ENCODE measurements at regions not wholly inside any gene's neighbourhood (a gene's known extent, or its start where the extent isn't known, plus 50 kb on each side); places are given as distances from the start of the nearest gene placed in this dataset.

DNA sequence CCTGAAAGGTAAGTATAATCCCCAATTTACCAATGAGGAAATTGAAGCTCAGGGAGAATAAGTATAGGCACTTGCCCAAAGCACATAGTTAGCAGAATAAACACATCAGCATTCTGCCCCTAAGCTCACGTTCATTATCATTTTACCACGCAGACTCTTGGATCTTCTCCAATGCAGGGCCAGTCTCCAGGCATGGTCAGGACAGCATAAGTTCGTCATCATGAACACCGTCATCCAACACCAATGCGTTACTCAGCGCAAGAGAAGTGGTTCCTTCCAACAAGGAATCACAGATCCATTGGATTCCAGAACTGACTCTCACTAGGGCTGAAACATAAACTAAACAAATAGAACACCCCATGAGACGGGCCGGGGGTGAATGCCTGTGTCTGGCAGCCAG is 86.5 kb upstream of the GPM6B start:
- POLR2A ChIA-PET, result no interaction called here
- Histone ChIP-seq H3K9me3 (ENCODE audit: low read length) (no peaks in the 10 kb centered on the region), H3K4me3 (ENCODE audit: low read depth, low read length, poor library complexity, severe bottlenecking) (no peak overlapping the region), H2AFZ (ENCODE audit: low read length) (no peak overlapping the region), H3K27ac (ENCODE audit: low read depth, low read length, poor library complexity, severe bottlenecking) (no peak overlapping the region), H3K4me1 (ENCODE audit: insufficient read depth, low read length, poor library complexity, severe bottlenecking) (no peaks in the 10 kb centered on the region), H3K79me2 (ENCODE audit: insufficient read depth, low read depth, low read length) (no peaks in the 10 kb centered on the region), H3K9me2 (ENCODE audit: insufficient read depth, low read length) (no peaks in the 10 kb centered on the region), H3K36me3 (ENCODE audit: insufficient read depth, low read length) (no peaks in the 10 kb centered on the region), H3K4me2 (ENCODE audit: low read length) (no peak overlapping the region), H4K20me1 (ENCODE audit: insufficient read depth, low read length) (no peaks in the 10 kb centered on the region)
- no TSS peak for BruUV-seq (replicated peaks)
- no peak for TF ChIP-seq EZH2phosphoT487 (IDR thresholded peaks at IDR 0.05; ENCODE audit: borderline replicate concordance, low read depth, low read length)
- TF ChIP-seq, protein P1, sequence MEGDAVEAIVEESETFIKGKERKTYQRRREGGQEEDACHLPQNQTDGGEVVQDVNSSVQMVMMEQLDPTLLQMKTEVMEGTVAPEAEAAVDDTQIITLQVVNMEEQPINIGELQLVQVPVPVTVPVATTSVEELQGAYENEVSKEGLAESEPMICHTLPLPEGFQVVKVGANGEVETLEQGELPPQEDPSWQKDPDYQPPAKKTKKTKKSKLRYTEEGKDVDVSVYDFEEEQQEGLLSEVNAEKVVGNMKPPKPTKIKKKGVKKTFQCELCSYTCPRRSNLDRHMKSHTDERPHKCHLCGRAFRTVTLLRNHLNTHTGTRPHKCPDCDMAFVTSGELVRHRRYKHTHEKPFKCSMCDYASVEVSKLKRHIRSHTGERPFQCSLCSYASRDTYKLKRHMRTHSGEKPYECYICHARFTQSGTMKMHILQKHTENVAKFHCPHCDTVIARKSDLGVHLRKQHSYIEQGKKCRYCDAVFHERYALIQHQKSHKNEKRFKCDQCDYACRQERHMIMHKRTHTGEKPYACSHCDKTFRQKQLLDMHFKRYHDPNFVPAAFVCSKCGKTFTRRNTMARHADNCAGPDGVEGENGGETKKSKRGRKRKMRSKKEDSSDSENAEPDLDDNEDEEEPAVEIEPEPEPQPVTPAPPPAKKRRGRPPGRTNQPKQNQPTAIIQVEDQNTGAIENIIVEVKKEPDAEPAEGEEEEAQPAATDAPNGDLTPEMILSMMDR (conservative IDR thresholded peaks at IDR 0.05; ENCODE audit: low read length), result no peak
- CTCF ChIA-PET (ENCODE audit: unreplicated experiment), result no interaction called here
- intact Hi-C loops (cut with micrococcal nuclease; ENCODE audit: unreplicated experiment), result no loop called here
- DNase-seq (ENCODE audit: low spot score), result no peak

DNA sequence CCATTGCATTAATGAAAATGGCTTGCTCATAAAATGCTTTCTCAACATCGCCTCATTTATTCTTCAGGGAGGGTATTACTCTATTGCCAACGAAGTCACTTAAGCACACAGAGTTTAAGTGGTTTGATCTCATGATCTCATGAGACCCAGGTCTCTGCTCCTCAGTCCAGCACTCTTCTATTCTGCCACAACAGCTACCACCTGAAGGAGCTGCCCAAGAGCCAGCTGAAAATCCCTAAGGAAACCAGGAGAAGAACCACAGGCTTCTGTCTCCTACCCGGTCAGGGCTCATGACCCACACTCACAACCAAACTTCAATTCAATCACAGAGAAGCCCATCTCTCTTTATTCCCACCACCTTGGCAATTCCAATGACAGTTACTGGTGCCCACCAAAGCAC is 85.5 kb upstream of the GPM6B start:
- no peaks in the 10 kb centered on the region for H3K4me1 ChIP-seq (ENCODE audit: insufficient read depth, low read length, poor library complexity, severe bottlenecking)
- no peak for DNase-seq (ENCODE audit: low spot score)
- H2AFZ ChIP-seq (ENCODE audit: low read length), result no peak overlapping the region
- H3K27ac ChIP-seq (ENCODE audit: low read depth, low read length, poor library complexity, severe bottlenecking), result no peak overlapping the region
- POLR2A ChIA-PET, result no interaction called here
- BruUV-seq (replicated peaks), result no TSS peak
- no peak overlapping the region for H3K4me3 ChIP-seq (ENCODE audit: low read depth, low read length, poor library complexity, severe bottlenecking)
- H3K4me2 ChIP-seq (ENCODE audit: low read length), result no peak overlapping the region
- CTCF ChIA-PET (ENCODE audit: unreplicated experiment), result no interaction called here
- TF ChIP-seq, protein P1 (conservative IDR thresholded peaks at IDR 0.05; ENCODE audit: low read length), result no peak
- TF ChIP-seq EZH2phosphoT487 (IDR thresholded peaks at IDR 0.05; ENCODE audit: borderline replicate concordance, low read depth, low read length), result no peak
- H4K20me1 ChIP-seq (ENCODE audit: insufficient read depth, low read length), result no peaks in the 10 kb centered on the region
- no peaks in the 10 kb centered on the region for H3K79me2 ChIP-seq (ENCODE audit: insufficient read depth, low read depth, low read length)
- H3K9me3 ChIP-seq (ENCODE audit: low read length), result no peaks in the 10 kb centered on the region
- intact Hi-C loops (cut with micrococcal nuclease; ENCODE audit: unreplicated experiment), result no loop called here
- H3K9me2 ChIP-seq (ENCODE audit: insufficient read depth, low read length), result no peaks in the 10 kb centered on the region
- H3K36me3 ChIP-seq (ENCODE audit: insufficient read depth, low read length), result no peaks in the 10 kb centered on the region

DNA sequence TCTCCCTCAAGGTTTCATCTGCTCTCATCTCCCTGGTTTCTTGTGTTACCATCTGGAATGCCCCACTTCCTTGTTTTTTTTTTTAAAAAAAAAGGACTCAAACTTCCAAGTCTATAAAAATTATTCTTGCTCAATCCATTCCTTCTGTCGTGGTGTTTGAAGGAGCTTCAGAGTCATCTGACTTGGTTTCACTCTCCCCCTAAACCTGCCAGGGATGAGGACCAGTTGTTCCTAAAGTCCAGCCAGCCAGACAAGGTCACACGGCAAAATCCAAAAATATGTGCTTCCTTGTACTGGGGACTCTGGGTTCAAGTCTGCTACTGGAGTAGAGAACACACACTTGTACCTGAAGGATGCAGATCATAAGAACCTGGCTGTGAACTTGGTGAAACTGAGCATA is 84.5 kb upstream of the GPM6B start:
- BruUV-seq (replicated peaks), result no TSS peak
- no peak overlapping the region for H3K27ac ChIP-seq (ENCODE audit: low read depth, low read length, poor library complexity, severe bottlenecking)
- H3K4me3 ChIP-seq (ENCODE audit: low read depth, low read length, poor library complexity, severe bottlenecking), result no peak overlapping the region
- no peak overlapping the region for H2AFZ ChIP-seq (ENCODE audit: low read length)
- intact Hi-C loops (cut with micrococcal nuclease; ENCODE audit: unreplicated experiment), result no loop called here
- H3K79me2 ChIP-seq (ENCODE audit: insufficient read depth, low read depth, low read length), result no peaks in the 10 kb centered on the region
- H3K4me2 ChIP-seq (ENCODE audit: low read length), result no peak overlapping the region
- ChIA-PET CTCF (ENCODE audit: unreplicated experiment) (no interaction called here), POLR2A (no interaction called here)
- H3K4me1 ChIP-seq (ENCODE audit: insufficient read depth, low read length, poor library complexity, severe bottlenecking), result no peaks in the 10 kb centered on the region
- DNase-seq (ENCODE audit: low spot score), result no peak
- no peak for TF ChIP-seq EZH2phosphoT487 (IDR thresholded peaks at IDR 0.05; ENCODE audit: borderline replicate concordance, low read depth, low read length)
- TF ChIP-seq, protein P1 (conservative IDR thresholded peaks at IDR 0.05; ENCODE audit: low read length), result no peak
- H3K9me2 ChIP-seq (ENCODE audit: insufficient read depth, low read length), result no peaks in the 10 kb centered on the region
- no peaks in the 10 kb centered on the region for H4K20me1 ChIP-seq (ENCODE audit: insufficient read depth, low read length)
- H3K9me3 ChIP-seq (ENCODE audit: low read length), result no peaks in the 10 kb centered on the region
- no peaks in the 10 kb centered on the region for H3K36me3 ChIP-seq (ENCODE audit: insufficient read depth, low read length)

Measured in OCI-LY7 (cell line).